Endodermal cell (in vitro differentiated cells): ENCODE measurements at regions not wholly inside any gene's neighbourhood (a gene's known extent, or its start where the extent isn't known, plus 50 kb on each side); places are given as distances from the start of the nearest gene placed in this dataset.

Experiments used
- DNase-seq: peaks from one replicate; pipeline ENCODE4 v3.0.0-alpha.2; 2017
- H3K27ac ChIP-seq: 2 replicates; pipeline ENCODE4 v1.5.1; 2013; ENCODE audit warnings: mild to moderate bottlenecking, low read depth, low read length, moderate library complexity
- H3K27me3 ChIP-seq: 2 replicates; pipeline ENCODE4 v1.6.1; 2013; ENCODE audit warnings: mild to moderate bottlenecking, low read length, moderate library complexity; ENCODE audit not compliant: insufficient read depth, control insufficient read depth, poor library complexity, severe bottlenecking
- H3K36me3 ChIP-seq: 2 replicates; pipeline ENCODE4 v1.7.0; 2013; ENCODE audit warnings: mild to moderate bottlenecking, low read length, moderate library complexity; ENCODE audit not compliant: control insufficient read depth, insufficient read depth
- H3K4me1 ChIP-seq: one replicate; pipeline ENCODE4 v1.7.0; 2013; ENCODE audit warnings: low read length; ENCODE audit not compliant: control insufficient read depth, insufficient read depth
- H3K4me3 ChIP-seq: 2 replicates; pipeline ENCODE4 v1.5.1; 2013; ENCODE audit warnings: mild to moderate bottlenecking, low read length, moderate library complexity
- H3K9ac ChIP-seq: 2 replicates; pipeline ENCODE4 v1.6.1; 2013; ENCODE audit warnings: mild to moderate bottlenecking, low read length, moderate library complexity; ENCODE audit not compliant: poor library complexity, severe bottlenecking; ENCODE audit errors: extremely low read depth
- H3K9me3 ChIP-seq: 2 replicates; pipeline ENCODE4 v1.6.1; 2013; ENCODE audit warnings: mild to moderate bottlenecking, low read length, moderate library complexity; ENCODE audit not compliant: control insufficient read depth
- H3K27ac Mint-ChIP-seq: 2 replicates; pipeline ENCODE4 v1.8.0; 2020; ENCODE audit warnings: mixed read lengths
- H3K27me3 Mint-ChIP-seq: 2 replicates; pipeline ENCODE4 v1.8.0; 2021; ENCODE audit warnings: mild to moderate bottlenecking, mixed read lengths; ENCODE audit not compliant: insufficient read depth
- H3K36me3 Mint-ChIP-seq: 2 replicates; pipeline ENCODE4 v1.8.0; 2020; ENCODE audit warnings: low read depth, mixed read lengths
- H3K4me1 Mint-ChIP-seq: 2 replicates; pipeline ENCODE4 v1.8.0; 2020; ENCODE audit warnings: mixed read lengths
- H3K4me3 Mint-ChIP-seq: 2 replicates; pipeline ENCODE4 v1.8.0; 2020; ENCODE audit warnings: mild to moderate bottlenecking, moderate library complexity, mixed read lengths
- H3K9me3 Mint-ChIP-seq: 2 replicates; pipeline ENCODE4 v1.8.0; 2020; ENCODE audit warnings: mild to moderate bottlenecking, mixed read lengths
- whole genome bisulfite sequencing, 2 experiments: methylation state at CpG; one replicate each; pipeline versions ENCODE4 v1.1.5 to v1.1.7; 2013; ENCODE audit warnings: missing lambda C conversion rate in 2 of 2, mixed read lengths in 1 of 2; ENCODE audit not compliant: insufficient coverage in 1 of 2, insufficient read length in 1 of 2; 5-methylcytosine and 5-hydroxymethylcytosine counted together
- TF ChIP-seq, protein P1 (sequence below): fragments of 200-600 bp; sonication (generic); conservative IDR thresholded peaks from 2 replicates; pipeline ENCODE4 v1.5.0; 2021; ENCODE audit warnings: antibody characterized with exemption, mild to moderate bottlenecking

- H3K4me3 ChIP-seq = no peak overlapping the region
- H3K27me3 ChIP-seq = no peaks in the 10 kb centered on the region
- 83 to 93% methylated on average over 1 of the region's 1 CpG for WGBS, 2 experiments
- no peak for DNase-seq
- H3K27ac ChIP-seq = no peak overlapping the region
- peaks cover 14% of the 10 kb centered on the region for H3K9me3 Mint-ChIP-seq
- H3K9me3 ChIP-seq = peaks cover 12% of the 10 kb centered on the region
- no peak overlapping the region for H3K4me3 Mint-ChIP-seq
- no peaks in the 10 kb centered on the region for H3K4me1 Mint-ChIP-seq
- H3K27me3 Mint-ChIP-seq = peaks cover 19% of the 10 kb centered on the region
- H3K4me1 ChIP-seq = no peaks in the 10 kb centered on the region
- H3K36me3 ChIP-seq = no peaks in the 10 kb centered on the region
- H3K36me3 Mint-ChIP-seq = no peaks in the 10 kb centered on the region
- no peak overlapping the region for H3K27ac Mint-ChIP-seq
- no peak overlapping the region for H3K9ac ChIP-seq
- TF ChIP-seq, protein P1, sequence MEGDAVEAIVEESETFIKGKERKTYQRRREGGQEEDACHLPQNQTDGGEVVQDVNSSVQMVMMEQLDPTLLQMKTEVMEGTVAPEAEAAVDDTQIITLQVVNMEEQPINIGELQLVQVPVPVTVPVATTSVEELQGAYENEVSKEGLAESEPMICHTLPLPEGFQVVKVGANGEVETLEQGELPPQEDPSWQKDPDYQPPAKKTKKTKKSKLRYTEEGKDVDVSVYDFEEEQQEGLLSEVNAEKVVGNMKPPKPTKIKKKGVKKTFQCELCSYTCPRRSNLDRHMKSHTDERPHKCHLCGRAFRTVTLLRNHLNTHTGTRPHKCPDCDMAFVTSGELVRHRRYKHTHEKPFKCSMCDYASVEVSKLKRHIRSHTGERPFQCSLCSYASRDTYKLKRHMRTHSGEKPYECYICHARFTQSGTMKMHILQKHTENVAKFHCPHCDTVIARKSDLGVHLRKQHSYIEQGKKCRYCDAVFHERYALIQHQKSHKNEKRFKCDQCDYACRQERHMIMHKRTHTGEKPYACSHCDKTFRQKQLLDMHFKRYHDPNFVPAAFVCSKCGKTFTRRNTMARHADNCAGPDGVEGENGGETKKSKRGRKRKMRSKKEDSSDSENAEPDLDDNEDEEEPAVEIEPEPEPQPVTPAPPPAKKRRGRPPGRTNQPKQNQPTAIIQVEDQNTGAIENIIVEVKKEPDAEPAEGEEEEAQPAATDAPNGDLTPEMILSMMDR = no peak
Measured at GRCh38 chr2:172364261-172364660, 63.1 kb upstream of the ITGA6 start.

DNA sequence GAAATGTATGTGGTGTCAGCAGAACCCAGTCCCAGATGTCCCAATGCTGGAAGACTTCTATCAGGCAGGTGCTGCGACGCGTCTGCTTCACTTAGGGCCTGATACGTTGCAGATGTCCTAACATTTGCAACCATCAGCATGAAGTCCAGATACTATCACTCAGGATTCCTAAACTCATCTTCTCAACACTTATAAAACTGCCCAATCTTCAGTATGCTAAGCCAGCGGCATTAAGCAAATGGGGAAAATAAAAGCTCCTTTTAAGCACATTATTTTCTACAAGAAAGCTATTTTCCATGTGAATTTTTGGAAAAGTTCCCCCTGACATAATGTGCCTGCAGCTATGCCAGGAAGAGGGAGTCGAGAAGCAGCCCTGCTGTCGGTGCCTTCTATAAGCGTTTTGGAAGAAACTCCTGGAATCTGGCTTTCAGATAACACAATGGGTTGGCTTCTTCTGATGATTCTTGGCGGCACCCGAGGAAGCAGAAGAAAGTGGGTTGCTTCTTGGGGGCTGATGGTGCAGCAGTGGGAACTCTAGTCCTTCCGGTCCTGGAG lies 60.7 kb upstream of the ITGA6 start:
- no peaks in the 10 kb centered on the region for H3K4me1 Mint-ChIP-seq
- Histone ChIP-seq H3K27ac (no peak overlapping the region), H3K4me1 (no peaks in the 10 kb centered on the region), H3K9me3 (peaks cover 34% of the 10 kb centered on the region), H3K4me3 (no peak overlapping the region), H3K36me3 (no peaks in the 10 kb centered on the region), H3K27me3 (no peaks in the 10 kb centered on the region), H3K9ac (no peak overlapping the region)
- H3K4me3 Mint-ChIP-seq = no peak overlapping the region
- no peak for DNase-seq
- H3K36me3 Mint-ChIP-seq = peaks cover 2% of the 10 kb centered on the region
- H3K9me3 Mint-ChIP-seq = peaks cover 30% of the 10 kb centered on the region
- 96% methylated on average over 7 to 11 of the region's 11 CpGs for WGBS, 2 experiments
- no peak overlapping the region for H3K27ac Mint-ChIP-seq
- peaks cover 24% of the 10 kb centered on the region for H3K27me3 Mint-ChIP-seq
- TF ChIP-seq, protein P1 = no peak

GRCh38 chr2:172370821-172371455 lies 56.4 kb upstream of the ITGA6 start:
- WGBS, 2 experiments = 84% methylated on average over 1 of the region's 1 CpG; no CpG with 5 or more reads in 1 of the 2 experiments
- H3K36me3 Mint-ChIP-seq = peaks cover 2% of the 10 kb centered on the region

More at GRCh38 chr2:172370821-172371455, 56.4 kb upstream of the ITGA6 start:
- peaks cover 46% of the 10 kb centered on the region for H3K27me3 Mint-ChIP-seq
- Histone ChIP-seq H3K4me3 (no peak overlapping the region), H3K36me3 (no peaks in the 10 kb centered on the region), H3K27me3 (peaks cover 25% of the 10 kb centered on the region), H3K9me3 (peaks cover 34% of the 10 kb centered on the region), H3K9ac (no peak overlapping the region), H3K4me1 (peaks cover 3% of the 10 kb centered on the region), H3K27ac (no peak overlapping the region)
- no peak for DNase-seq
- H3K4me1 Mint-ChIP-seq = peaks cover 7% of the 10 kb centered on the region
- no peak overlapping the region for H3K27ac Mint-ChIP-seq
- no peak overlapping the region for H3K4me3 Mint-ChIP-seq
- H3K9me3 Mint-ChIP-seq = peaks cover 30% of the 10 kb centered on the region
- TF ChIP-seq, protein P1 = no peak
